ENCODE measurements at regions not wholly inside any gene's neighbourhood (a gene's known extent, or its start where the extent isn't known, plus 50 kb on each side); places are given as distances from the start of the nearest gene placed in this dataset.
A peak's percentile ranks its signal among the peaks of the same experiment; 100 is the strongest.

GRCh38 chr15:37682304-37682703 lies 252.1 kb upstream of the TMCO5A start:
- TF ChIP-seq CTCF (IDR thresholded peaks at IDR 0.05; ENCODE audit: low read depth, low read length, missing control alignments), result peak; percentile 17
- DNase-seq (ENCODE audit: low read depth), result no peak
- no peak overlapping the region for H3K4me3 ChIP-seq (ENCODE audit: low read depth, low read length)
- in situ Hi-C loops (cut with HindIII; ENCODE audit: low sequenced_read_pairs), result no loop called here

DNA sequence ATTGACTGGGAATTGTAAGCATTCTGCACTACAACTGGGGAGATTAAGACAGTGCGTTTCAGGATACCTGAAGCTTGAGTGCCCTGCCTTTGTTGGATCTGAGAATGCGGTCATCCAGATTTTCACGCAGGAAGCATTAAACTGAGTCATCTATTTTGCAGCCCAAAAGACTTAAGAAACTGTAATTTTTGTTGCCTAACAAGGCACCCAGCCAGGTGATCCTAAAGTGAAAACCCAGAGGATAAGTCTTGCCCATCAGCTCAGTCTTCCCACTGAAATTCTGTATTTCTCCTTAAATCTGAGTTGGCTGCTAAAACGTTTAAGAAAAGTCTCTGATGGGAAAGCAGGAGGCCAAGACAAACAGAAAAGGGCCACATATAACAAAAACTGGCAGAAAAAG lies 242.5 kb upstream of the TMCO5A start:
- in situ Hi-C loops (cut with HindIII; ENCODE audit: low sequenced_read_pairs), result no loop called here
- no peak for TF ChIP-seq CTCF (IDR thresholded peaks at IDR 0.05; ENCODE audit: low read depth, low read length, missing control alignments)
- DNase-seq (ENCODE audit: low read depth), result no peak
- no peak overlapping the region for H3K4me3 ChIP-seq (ENCODE audit: low read depth, low read length)

- no peak overlapping the region for H3K4me3 ChIP-seq (ENCODE audit: low read depth, low read length)
- in situ Hi-C loops (cut with HindIII; ENCODE audit: low sequenced_read_pairs), result no loop called here
- DNase-seq (ENCODE audit: low read depth), result no peak
- TF ChIP-seq CTCF (IDR thresholded peaks at IDR 0.05; ENCODE audit: low read depth, low read length, missing control alignments), result no peak
These were observed 240.5 kb upstream of the TMCO5A start for GRCh38 chr15:37693926-37694325.

- in situ Hi-C loops (cut with HindIII; ENCODE audit: low sequenced_read_pairs), result no loop called here
- TF ChIP-seq CTCF (IDR thresholded peaks at IDR 0.05; ENCODE audit: low read depth, low read length, missing control alignments), result no peak
- peak; percentile 33 for DNase-seq (ENCODE audit: low read depth)
- H3K4me3 ChIP-seq (ENCODE audit: low read depth, low read length), result no peak overlapping the region
These were observed 238.7 kb upstream of the TMCO5A start for GRCh38 chr15:37695719-37696118.

GRCh38 chr15:37698679-37699078 lies 235.8 kb upstream of the TMCO5A start:
- no peak for TF ChIP-seq CTCF (IDR thresholded peaks at IDR 0.05; ENCODE audit: low read depth, low read length, missing control alignments)
- H3K4me3 ChIP-seq (ENCODE audit: low read depth, low read length), result no peak overlapping the region
- DNase-seq (ENCODE audit: low read depth), result no peak
- in situ Hi-C loops (cut with HindIII; ENCODE audit: low sequenced_read_pairs), result no loop called here

DNA sequence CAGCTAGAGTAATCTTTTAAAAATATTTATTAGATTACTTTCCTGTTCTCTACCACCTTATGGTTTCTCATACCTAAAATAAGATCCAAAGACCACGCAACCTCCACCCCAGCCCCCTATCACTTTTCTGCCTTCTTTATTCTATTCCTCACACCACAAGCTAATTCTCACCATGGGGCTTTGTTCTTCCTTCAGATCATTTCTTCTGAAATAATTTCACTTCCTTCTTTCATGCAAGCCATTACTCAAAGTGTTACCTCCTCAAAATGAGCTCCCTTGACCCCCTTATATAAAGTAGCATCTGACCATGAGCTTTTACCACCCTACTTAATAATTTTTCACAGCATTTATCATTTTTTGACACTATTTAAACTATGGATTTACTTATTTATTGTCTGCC lies 233.2 kb upstream of the TMCO5A start:
- in situ Hi-C loops (cut with HindIII; ENCODE audit: low sequenced_read_pairs), result no loop called here
- TF ChIP-seq CTCF (IDR thresholded peaks at IDR 0.05; ENCODE audit: low read depth, low read length, missing control alignments), result no peak
- no peak for DNase-seq (ENCODE audit: low read depth)
- H3K4me3 ChIP-seq (ENCODE audit: low read depth, low read length), result no peak overlapping the region

GRCh38 chr15:37709669-37710068 lies 224.8 kb upstream of the TMCO5A start:
- in situ Hi-C loops (cut with HindIII; ENCODE audit: low sequenced_read_pairs), result no loop called here
- no peak overlapping the region for H3K4me3 ChIP-seq (ENCODE audit: low read depth, low read length)
- no peak for DNase-seq (ENCODE audit: low read depth)
- no peak for TF ChIP-seq CTCF (IDR thresholded peaks at IDR 0.05; ENCODE audit: low read depth, low read length, missing control alignments)
